ENCODE measurements at regions not wholly inside any gene's neighbourhood (a gene's known extent, or its start where the extent isn't known, plus 50 kb on each side); places are given as distances from the start of the nearest gene placed in this dataset.

GRCh38 chr2:234259440-234259839 lies 208.9 kb downstream of the SPP2 start:
- Histone ChIP-seq H3K27me3 (replicated peaks; ENCODE audit: insufficient read depth, low read length) (no peaks in the 10 kb centered on the region), H3K9ac (ENCODE audit: low read length) (no peak overlapping the region), H3K79me2 (ENCODE audit: low read length) (no peaks in the 10 kb centered on the region), H3K4me3 (ENCODE audit: low read length) (no peak overlapping the region), H3K9me3 (replicated peaks; ENCODE audit: insufficient read depth, low read length) (no peaks in the 10 kb centered on the region), H4K20me1 (ENCODE audit: insufficient read depth, low read length) (no peaks in the 10 kb centered on the region), H3F3A (ENCODE audit: insufficient read depth, low read length) (no peaks in the 10 kb centered on the region), H3K36me3 (replicated peaks; ENCODE audit: insufficient read depth, low read length) (no peaks in the 10 kb centered on the region), H2AFZ (ENCODE audit: low read length) (no peak overlapping the region), H3K27ac (ENCODE audit: low read length) (no peak overlapping the region), H3K4me1 (ENCODE audit: low read length) (no peaks in the 10 kb centered on the region), H3K9me2 (replicated peaks; ENCODE audit: insufficient read depth, low read length) (no peaks in the 10 kb centered on the region), H3K4me2 (ENCODE audit: low read depth, low read length) (no peak overlapping the region)
- no peak for TF ChIP-seq EZH2phosphoT487 (IDR thresholded peaks at IDR 0.05; ENCODE audit: low read length)
- TF ChIP-seq, protein P1, sequence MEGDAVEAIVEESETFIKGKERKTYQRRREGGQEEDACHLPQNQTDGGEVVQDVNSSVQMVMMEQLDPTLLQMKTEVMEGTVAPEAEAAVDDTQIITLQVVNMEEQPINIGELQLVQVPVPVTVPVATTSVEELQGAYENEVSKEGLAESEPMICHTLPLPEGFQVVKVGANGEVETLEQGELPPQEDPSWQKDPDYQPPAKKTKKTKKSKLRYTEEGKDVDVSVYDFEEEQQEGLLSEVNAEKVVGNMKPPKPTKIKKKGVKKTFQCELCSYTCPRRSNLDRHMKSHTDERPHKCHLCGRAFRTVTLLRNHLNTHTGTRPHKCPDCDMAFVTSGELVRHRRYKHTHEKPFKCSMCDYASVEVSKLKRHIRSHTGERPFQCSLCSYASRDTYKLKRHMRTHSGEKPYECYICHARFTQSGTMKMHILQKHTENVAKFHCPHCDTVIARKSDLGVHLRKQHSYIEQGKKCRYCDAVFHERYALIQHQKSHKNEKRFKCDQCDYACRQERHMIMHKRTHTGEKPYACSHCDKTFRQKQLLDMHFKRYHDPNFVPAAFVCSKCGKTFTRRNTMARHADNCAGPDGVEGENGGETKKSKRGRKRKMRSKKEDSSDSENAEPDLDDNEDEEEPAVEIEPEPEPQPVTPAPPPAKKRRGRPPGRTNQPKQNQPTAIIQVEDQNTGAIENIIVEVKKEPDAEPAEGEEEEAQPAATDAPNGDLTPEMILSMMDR (IDR thresholded peaks at IDR 0.05; ENCODE audit: low read length) = no peak
- TF ChIP-seq EZH2 (optimal IDR thresholded peaks at IDR 0.05; ENCODE audit: low read depth, low read length) = no peak
- DNase-seq = no peak

- DNase-seq = no peak
- no peaks in the 10 kb centered on the region for H3K9me3 ChIP-seq (replicated peaks; ENCODE audit: insufficient read depth, low read length)
- H3K4me3 ChIP-seq (ENCODE audit: low read length) = no peak overlapping the region
- H3K36me3 ChIP-seq (replicated peaks; ENCODE audit: insufficient read depth, low read length) = no peaks in the 10 kb centered on the region
- H3K79me2 ChIP-seq (ENCODE audit: low read length) = no peaks in the 10 kb centered on the region
- no peaks in the 10 kb centered on the region for H3F3A ChIP-seq (ENCODE audit: insufficient read depth, low read length)
- no peak overlapping the region for H2AFZ ChIP-seq (ENCODE audit: low read length)
- no peak overlapping the region for H3K9ac ChIP-seq (ENCODE audit: low read length)
- no peak overlapping the region for H3K4me2 ChIP-seq (ENCODE audit: low read depth, low read length)
- no peaks in the 10 kb centered on the region for H3K4me1 ChIP-seq (ENCODE audit: low read length)
- TF ChIP-seq, protein P1 (IDR thresholded peaks at IDR 0.05; ENCODE audit: low read length) = no peak
- no peak for TF ChIP-seq EZH2 (optimal IDR thresholded peaks at IDR 0.05; ENCODE audit: low read depth, low read length)
- TF ChIP-seq EZH2phosphoT487 (IDR thresholded peaks at IDR 0.05; ENCODE audit: low read length) = no peak
- H3K27me3 ChIP-seq (replicated peaks; ENCODE audit: insufficient read depth, low read length) = no peaks in the 10 kb centered on the region
- H3K9me2 ChIP-seq (replicated peaks; ENCODE audit: insufficient read depth, low read length) = no peaks in the 10 kb centered on the region
- H4K20me1 ChIP-seq (ENCODE audit: insufficient read depth, low read length) = no peaks in the 10 kb centered on the region
- no peak overlapping the region for H3K27ac ChIP-seq (ENCODE audit: low read length)
Measured at GRCh38 chr2:234258562-234259141, 208.2 kb downstream of the SPP2 start.

- no peaks in the 10 kb centered on the region for H3K27me3 ChIP-seq (replicated peaks; ENCODE audit: insufficient read depth, low read length)
- no peak for DNase-seq
- no peaks in the 10 kb centered on the region for H3K36me3 ChIP-seq (replicated peaks; ENCODE audit: insufficient read depth, low read length)
- H3K4me1 ChIP-seq (ENCODE audit: low read length) = no peaks in the 10 kb centered on the region
- H3K9me3 ChIP-seq (replicated peaks; ENCODE audit: insufficient read depth, low read length) = no peaks in the 10 kb centered on the region
- H3K79me2 ChIP-seq (ENCODE audit: low read length) = no peaks in the 10 kb centered on the region
- H3K4me2 ChIP-seq (ENCODE audit: low read depth, low read length) = no peak overlapping the region
- no peak overlapping the region for H3K27ac ChIP-seq (ENCODE audit: low read length)
- no peaks in the 10 kb centered on the region for H4K20me1 ChIP-seq (ENCODE audit: insufficient read depth, low read length)
- H3F3A ChIP-seq (ENCODE audit: insufficient read depth, low read length) = no peaks in the 10 kb centered on the region
- no peak for TF ChIP-seq EZH2phosphoT487 (IDR thresholded peaks at IDR 0.05; ENCODE audit: low read length)
- TF ChIP-seq, protein P1 (IDR thresholded peaks at IDR 0.05; ENCODE audit: low read length) = no peak
- no peak for TF ChIP-seq EZH2 (optimal IDR thresholded peaks at IDR 0.05; ENCODE audit: low read depth, low read length)
- H3K9ac ChIP-seq (ENCODE audit: low read length) = no peak overlapping the region
- H3K4me3 ChIP-seq (ENCODE audit: low read length) = no peak overlapping the region
- no peaks in the 10 kb centered on the region for H3K9me2 ChIP-seq (replicated peaks; ENCODE audit: insufficient read depth, low read length)
- no peak overlapping the region for H2AFZ ChIP-seq (ENCODE audit: low read length)
Measured at GRCh38 chr2:234257859-234258561, 207.5 kb downstream of the SPP2 start.
